T-cell (primary cell): ENCODE measurements at regions not wholly inside any gene's neighbourhood (a gene's known extent, or its start where the extent isn't known, plus 50 kb on each side); places are given as distances from the start of the nearest gene placed in this dataset.
"Not testable (repeated sequence)": the region's sequence is repeated elsewhere in the genome, so short reads cannot be mapped to it uniquely, and the experiment has no call there.

ENCODE experiments used
- ATAC-seq, 4 experiments: fragments of 200-7000 bp in 3 of 4; fragments of 150-1000 bp in 1 of 4; cut with Tn5 transposase; replicated peaks in 1 of 4; 1 replicate in 3 of 4; 2 replicates in 1 of 4; pipeline ENCODE4 v1.10.0; 2021; ENCODE audit warnings: moderate library complexity in 3 of 4, mild to moderate bottlenecking in 2 of 4, moderate number of reproducible peaks in 1 of 4
- CTCF ChIA-PET, 2 donors: fragments of 300-600 bp; sonication (Branson Sonifier 250); formaldehyde crosslinking; loops; one replicate each; lab custom pipeline; 2022; ENCODE audit warnings: antibody characterized with exemption in 2 of 2; lab: Charles Lee
- POLR2A ChIA-PET, 2 donors: fragments of 300-600 bp; sonication (Branson Sonifier 250); formaldehyde crosslinking; loops; one replicate each; lab custom pipeline; 2022; ENCODE audit warnings: antibody characterized with exemption in 2 of 2; lab: Charles Lee
- DNase-seq, 35 experiments: peaks; one replicate each; pipeline versions ENCODE4 v3.0.0 to v3.0.0-alpha.2; 2013 to 2023
- H3K27ac ChIP-seq: one replicate; pipeline ENCODE4 v1.5.1; 2013; ENCODE audit warnings: low read length
- H3K27me3 ChIP-seq, 2 experiments: replicated peaks in 1 of 2; 1 replicate in 1 of 2; 2 replicates in 1 of 2; pipeline versions ENCODE4 v1.6.1 to v1.7.0; 2013; ENCODE audit warnings: low read length in 1 of 2, mixed read lengths in 1 of 2; ENCODE audit not compliant: control insufficient read depth in 2 of 2, insufficient read depth in 2 of 2; ENCODE audit errors: extremely low read depth in 1 of 2
- H3K36me3 ChIP-seq, 2 donors: 1 replicate in 1 of 2; 2 replicates in 1 of 2; pipeline versions ENCODE4 v1.6.1 to v1.7.0; 2013; ENCODE audit warnings: low read length in 1 of 2; ENCODE audit not compliant: control insufficient read depth in 2 of 2, insufficient read depth in 1 of 2; ENCODE audit errors: extremely low read depth in 1 of 2
- H3K4me1 ChIP-seq, 2 experiments: 1 replicate in 1 of 2; 2 replicates in 1 of 2; pipeline versions ENCODE4 v1.6.1 to v1.7.0; 2013; ENCODE audit warnings: low read length in 2 of 2, mixed read lengths in 1 of 2; ENCODE audit not compliant: insufficient read depth in 2 of 2, control insufficient read depth in 1 of 2; ENCODE audit errors: extremely low read depth in 1 of 2
- H3K4me3 ChIP-seq, 2 donors: 1 replicate in 1 of 2; 2 replicates in 1 of 2; pipeline versions ENCODE4 v1.5.1 to v1.7.0; 2013; ENCODE audit warnings: mild to moderate bottlenecking in 2 of 2, low read length in 1 of 2, moderate library complexity in 1 of 2; ENCODE audit not compliant: control insufficient read depth in 1 of 2; ENCODE audit errors: extremely low read depth in 1 of 2
- H3K9me3 ChIP-seq: 2 replicates; pipeline ENCODE4 v1.7.0; 2013
- H3K27ac Mint-ChIP-seq, 2 donors: one replicate each; pipeline ENCODE4 v1.8.0; 2020 to 2021; ENCODE audit warnings: mild to moderate bottlenecking in 2 of 2, mixed read lengths in 2 of 2
- H3K27me3 Mint-ChIP-seq, 2 donors: one replicate each; pipeline ENCODE4 v1.8.0; 2021 to 2022; ENCODE audit warnings: mixed read lengths in 2 of 2
- H3K36me3 Mint-ChIP-seq: one replicate; pipeline ENCODE4 v1.8.0; 2021; ENCODE audit warnings: mixed read lengths
- H3K4me1 Mint-ChIP-seq, 3 donors: one replicate each; pipeline ENCODE4 v1.8.0; 2020 to 2022; ENCODE audit warnings: mixed read lengths in 3 of 3, mild to moderate bottlenecking in 1 of 3
- H3K4me3 Mint-ChIP-seq, 3 donors: one replicate each; pipeline ENCODE4 v1.8.0; 2020 to 2022; ENCODE audit warnings: mild to moderate bottlenecking in 3 of 3, mixed read lengths in 3 of 3, moderate library complexity in 3 of 3
- H3K9me3 Mint-ChIP-seq, 3 donors: one replicate each; pipeline ENCODE4 v1.8.0; 2020 to 2022; ENCODE audit warnings: mixed read lengths in 3 of 3
- WGBS: methylation state at CpG from one replicate; pipeline ENCODE4 v1.1.5; 2013; ENCODE audit warnings: missing lambda C conversion rate; ENCODE audit not compliant: insufficient coverage; 5-methylcytosine and 5-hydroxymethylcytosine counted together

DNA sequence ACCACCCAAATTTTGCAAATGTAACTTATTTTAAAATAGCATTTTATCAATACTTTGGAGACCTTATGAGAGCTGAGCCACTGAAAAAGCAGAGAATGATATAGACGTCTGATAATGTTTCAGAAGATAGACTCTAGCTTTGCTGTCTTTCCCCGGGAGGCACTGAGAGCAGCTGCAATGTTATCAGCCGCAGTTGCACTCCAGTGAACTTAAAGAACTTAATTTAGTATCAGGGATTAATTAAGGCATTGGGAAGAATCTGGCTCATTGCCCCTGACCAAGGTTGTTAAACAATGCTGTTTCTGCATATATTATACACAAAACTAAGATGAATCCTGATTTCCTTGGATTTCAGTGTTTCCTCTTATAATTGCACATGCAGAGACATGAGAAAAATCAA, 75.7 kb upstream of the SGCG start:
- Histone ChIP-seq H3K4me3 (no peak overlapping the region), H3K4me1 (no peaks in the 10 kb centered on the region), H3K9me3 (no peaks in the 10 kb centered on the region), H3K27me3 (peaks cover 0 to 5% of the 10 kb centered on the region in 2 experiments), H3K36me3 (no peaks in the 10 kb centered on the region), H3K27ac (no peak overlapping the region)
- WGBS, result 62% methylated on average over 2 of the region's 3 CpGs
- Mint-ChIP-seq H3K27me3 (peaks cover 0 to 8% of the 10 kb centered on the region in 2 donors), H3K36me3 (no peaks in the 10 kb centered on the region), H3K9me3 (no peaks in the 10 kb centered on the region), H3K4me3 (no peak overlapping the region), H3K27ac (no peak overlapping the region), H3K4me1 (no peaks in the 10 kb centered on the region)
- ATAC-seq (no peak), DNase-seq (no peak)
- ChIA-PET POLR2A (no interaction called here), CTCF (no interaction called here)

DNA sequence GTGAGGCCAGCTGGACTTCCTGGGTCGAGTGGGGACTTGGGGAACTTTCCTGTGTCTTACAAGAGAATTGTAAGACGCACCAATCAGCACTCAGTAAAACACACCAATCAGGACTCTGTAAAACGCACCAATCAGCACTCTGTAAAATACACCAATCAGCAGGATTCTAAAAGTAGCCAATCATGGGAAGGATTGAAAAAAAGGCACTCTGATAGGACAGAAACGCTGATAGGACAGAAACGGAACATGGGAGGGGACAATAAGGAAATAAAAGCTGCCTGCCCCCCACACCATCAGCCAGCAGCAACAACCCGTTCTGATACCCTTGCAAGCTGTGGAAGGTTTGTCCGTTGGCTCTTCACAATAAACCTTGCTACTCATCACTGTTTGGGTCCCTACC, 73.1 kb upstream of the SGCG start:
- no peaks in the 10 kb centered on the region for H3K36me3 Mint-ChIP-seq
- no peak for ATAC-seq
- no CpG with 5 or more reads among the region's 7 CpGs for WGBS
- POLR2A ChIA-PET, result no interaction called here
- peaks cover 0 to 5% of the 10 kb centered on the region in 2 donors for H3K27me3 Mint-ChIP-seq
- Histone ChIP-seq H3K9me3 (no peaks in the 10 kb centered on the region), H3K27ac (no peak overlapping the region), H3K27me3 (peaks cover 0 to 2% of the 10 kb centered on the region in 2 experiments), H3K4me1 (no peaks in the 10 kb centered on the region), H3K4me3 (no peak overlapping the region), H3K36me3 (no peaks in the 10 kb centered on the region)
- no peak for DNase-seq
- H3K4me1 Mint-ChIP-seq, result no peaks in the 10 kb centered on the region
- H3K4me3 Mint-ChIP-seq, result no peak overlapping the region
- CTCF ChIA-PET, result interaction anchor here in 1 of 2 donors (0.6 kb wide), 1 partner anchor 12 kb away, joined by 3 read pairs; no protein-coding TSS in a partner anchor
- H3K9me3 Mint-ChIP-seq, result no peaks in the 10 kb centered on the region
- H3K27ac Mint-ChIP-seq, result no peak overlapping the region

DNA sequence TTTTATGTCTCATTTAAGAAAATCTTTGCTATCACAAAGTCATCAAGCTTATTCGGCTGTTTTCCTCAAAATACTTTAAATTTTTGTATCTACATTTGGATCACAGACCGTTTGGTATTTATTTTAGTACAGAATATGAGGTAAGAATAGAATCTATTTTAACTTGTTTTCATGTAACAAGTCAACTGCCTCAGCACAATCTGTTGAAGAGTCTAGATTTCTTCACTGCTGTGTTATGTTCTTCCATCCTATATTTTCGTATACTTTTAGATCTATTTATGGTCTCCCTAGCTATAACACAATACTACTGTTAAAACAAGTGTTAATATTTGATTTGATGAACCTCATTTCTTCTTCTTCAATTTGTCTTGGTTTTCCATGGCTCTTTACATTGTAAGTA, 61.6 kb upstream of the SGCG start:
- ChIA-PET POLR2A (no interaction called here), CTCF (no interaction called here)

DNA sequence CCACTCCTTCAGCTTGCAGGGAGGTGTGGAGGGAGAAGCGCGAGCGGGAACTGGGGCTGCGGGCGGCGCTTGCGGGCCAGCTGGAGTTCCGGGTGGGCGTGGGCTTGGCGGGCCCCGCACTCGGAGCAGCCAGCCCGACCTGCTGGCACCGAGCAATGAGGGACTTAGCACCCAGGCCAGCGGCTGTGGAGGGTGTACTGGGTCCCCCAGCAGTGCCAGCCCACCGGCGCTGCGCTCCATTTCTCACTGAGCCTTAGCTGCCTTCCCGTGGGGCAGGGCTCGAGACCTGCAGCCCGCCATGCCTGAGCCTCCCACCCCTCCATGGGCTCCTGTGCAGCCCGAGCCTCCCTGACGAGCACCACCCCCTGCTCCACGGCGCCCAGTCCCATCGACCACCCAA, 53.2 kb upstream of the SGCG start:
- CTCF ChIA-PET, H3K27ac Mint-ChIP-seq: not testable (repeated sequence)
- 95% methylated on average over 20 of the region's 26 CpGs for WGBS

More for the DNA sequence above, 61.6 kb upstream of the SGCG start:
- ATAC-seq, result no peak
- H3K36me3 ChIP-seq, result no peaks in the 10 kb centered on the region
- Mint-ChIP-seq H3K4me3 (no peak overlapping the region), H3K27ac (no peak overlapping the region), H3K36me3 (no peaks in the 10 kb centered on the region), H3K9me3 (peaks cover 0 to 18% (median 0%) of the 10 kb centered on the region in 3 donors), H3K4me1 (no peaks in the 10 kb centered on the region), H3K27me3 (peaks cover 6 to 9% of the 10 kb centered on the region in 2 donors)
- H3K4me1 ChIP-seq, result no peaks in the 10 kb centered on the region
- WGBS, result no CpG with 5 or more reads among the region's 3 CpGs
- no peaks in the 10 kb centered on the region for H3K9me3 ChIP-seq
- no peak for DNase-seq
- H3K27me3 ChIP-seq, result no peaks in the 10 kb centered on the region
- H3K27ac ChIP-seq, result no peak overlapping the region
- no peak overlapping the region for H3K4me3 ChIP-seq

DNA sequence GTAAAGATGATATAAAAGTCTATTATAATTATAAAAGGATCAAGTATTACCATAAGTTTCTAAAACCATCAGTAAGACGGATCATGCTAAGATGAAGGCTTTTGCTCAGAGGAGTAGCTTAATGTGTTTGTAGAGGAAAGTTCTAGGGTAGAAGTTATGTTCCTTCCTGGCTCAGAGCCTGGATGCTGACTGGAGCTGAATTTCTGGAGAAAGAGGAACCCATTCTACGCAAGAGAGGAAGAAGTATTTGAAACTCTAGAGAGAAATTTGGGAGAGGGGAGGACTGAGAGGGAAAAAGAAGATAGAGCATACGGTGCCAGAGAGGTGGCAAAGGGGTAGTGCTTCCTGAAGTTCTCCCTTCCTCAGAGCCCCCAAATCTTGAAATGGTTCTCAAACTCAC, 51.4 kb upstream of the SGCG start:
- no peaks in the 10 kb centered on the region for H3K9me3 ChIP-seq
- DNase-seq, result no peak
- Mint-ChIP-seq H3K4me3 (no peak overlapping the region), H3K27me3 (peaks cover 0 to 5% of the 10 kb centered on the region in 2 donors), H3K9me3 (no peaks in the 10 kb centered on the region), H3K36me3 (no peaks in the 10 kb centered on the region), H3K4me1 (no peaks in the 10 kb centered on the region), H3K27ac (no peak overlapping the region)
- ChIA-PET CTCF (no interaction called here), POLR2A (no interaction called here)
- 60% methylated on average over 1 of the region's 3 CpGs for WGBS
- H3K4me3 ChIP-seq, result no peak overlapping the region
- ATAC-seq, result no peak
- H3K27me3 ChIP-seq, result no peaks in the 10 kb centered on the region
- H3K27ac ChIP-seq, result no peak overlapping the region
- no peaks in the 10 kb centered on the region for H3K36me3 ChIP-seq
- no peaks in the 10 kb centered on the region for H3K4me1 ChIP-seq

More for the DNA sequence above, 53.2 kb upstream of the SGCG start:
- H3K27me3 Mint-ChIP-seq, H3K36me3 Mint-ChIP-seq, DNase-seq, H3K4me3 Mint-ChIP-seq, H3K27ac ChIP-seq, H3K4me1 Mint-ChIP-seq, H3K27me3 ChIP-seq, H3K9me3 Mint-ChIP-seq, H3K4me1 ChIP-seq, H3K9me3 ChIP-seq, H3K36me3 ChIP-seq, H3K4me3 ChIP-seq, ATAC-seq, POLR2A ChIA-PET: not testable (repeated sequence)
